ENCODE measurements at regions not wholly inside any gene's neighbourhood (a gene's known extent, or its start where the extent isn't known, plus 50 kb on each side); places are given as distances from the start of the nearest gene placed in this dataset.
"Not testable (repeated sequence)": the region's sequence is repeated elsewhere in the genome, so short reads cannot be mapped to it uniquely, and the experiment has no call there.

DNA sequence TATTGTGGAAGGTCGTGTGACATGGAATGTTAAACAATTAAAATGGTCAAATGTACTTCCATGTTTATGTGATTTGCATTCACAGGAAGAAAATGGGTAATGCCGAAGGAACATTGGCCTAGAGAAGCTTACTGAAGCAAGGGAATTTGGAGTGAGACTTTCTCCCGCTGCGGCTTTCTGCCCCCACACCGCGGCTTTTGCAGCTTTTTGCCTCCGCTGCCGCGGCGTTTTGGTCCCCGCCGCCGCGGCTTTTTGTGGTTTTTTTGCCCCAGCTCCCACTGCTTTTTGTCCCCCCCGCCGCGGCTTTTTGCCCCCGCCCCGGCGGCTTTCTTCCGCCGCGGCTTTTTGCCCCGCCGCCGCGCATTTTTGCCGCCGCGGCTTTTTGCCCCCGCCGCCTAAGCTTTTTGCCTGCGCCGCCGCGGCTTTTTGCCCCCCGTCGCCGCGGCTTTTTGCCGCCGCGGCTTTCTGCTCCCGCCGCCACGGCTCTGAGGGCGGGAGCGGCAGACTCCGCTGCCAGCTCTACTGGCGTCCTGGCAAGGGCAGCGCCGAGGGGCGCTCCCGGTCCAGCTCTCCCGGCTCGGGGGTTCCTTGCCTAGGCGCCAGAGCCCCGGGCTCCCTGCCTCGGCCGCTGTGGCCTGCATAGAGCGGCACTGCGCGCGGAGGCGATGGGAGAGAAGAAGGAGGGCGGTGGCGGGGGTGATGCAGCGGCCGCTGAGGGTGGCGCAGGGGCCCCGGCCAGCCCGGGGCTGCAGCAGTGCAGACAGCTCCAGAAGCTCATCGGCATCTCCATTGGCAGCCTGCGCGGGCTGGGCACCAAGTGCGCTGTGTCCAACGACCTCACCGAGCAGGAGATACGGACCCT, 134.3 kb upstream of the ERV3-1 start:
- TF ChIP-seq, protein P1, sequence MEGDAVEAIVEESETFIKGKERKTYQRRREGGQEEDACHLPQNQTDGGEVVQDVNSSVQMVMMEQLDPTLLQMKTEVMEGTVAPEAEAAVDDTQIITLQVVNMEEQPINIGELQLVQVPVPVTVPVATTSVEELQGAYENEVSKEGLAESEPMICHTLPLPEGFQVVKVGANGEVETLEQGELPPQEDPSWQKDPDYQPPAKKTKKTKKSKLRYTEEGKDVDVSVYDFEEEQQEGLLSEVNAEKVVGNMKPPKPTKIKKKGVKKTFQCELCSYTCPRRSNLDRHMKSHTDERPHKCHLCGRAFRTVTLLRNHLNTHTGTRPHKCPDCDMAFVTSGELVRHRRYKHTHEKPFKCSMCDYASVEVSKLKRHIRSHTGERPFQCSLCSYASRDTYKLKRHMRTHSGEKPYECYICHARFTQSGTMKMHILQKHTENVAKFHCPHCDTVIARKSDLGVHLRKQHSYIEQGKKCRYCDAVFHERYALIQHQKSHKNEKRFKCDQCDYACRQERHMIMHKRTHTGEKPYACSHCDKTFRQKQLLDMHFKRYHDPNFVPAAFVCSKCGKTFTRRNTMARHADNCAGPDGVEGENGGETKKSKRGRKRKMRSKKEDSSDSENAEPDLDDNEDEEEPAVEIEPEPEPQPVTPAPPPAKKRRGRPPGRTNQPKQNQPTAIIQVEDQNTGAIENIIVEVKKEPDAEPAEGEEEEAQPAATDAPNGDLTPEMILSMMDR (IDR thresholded peaks at IDR 0.05), result not testable (repeated sequence)
- TF ChIP-seq, protein P2, sequence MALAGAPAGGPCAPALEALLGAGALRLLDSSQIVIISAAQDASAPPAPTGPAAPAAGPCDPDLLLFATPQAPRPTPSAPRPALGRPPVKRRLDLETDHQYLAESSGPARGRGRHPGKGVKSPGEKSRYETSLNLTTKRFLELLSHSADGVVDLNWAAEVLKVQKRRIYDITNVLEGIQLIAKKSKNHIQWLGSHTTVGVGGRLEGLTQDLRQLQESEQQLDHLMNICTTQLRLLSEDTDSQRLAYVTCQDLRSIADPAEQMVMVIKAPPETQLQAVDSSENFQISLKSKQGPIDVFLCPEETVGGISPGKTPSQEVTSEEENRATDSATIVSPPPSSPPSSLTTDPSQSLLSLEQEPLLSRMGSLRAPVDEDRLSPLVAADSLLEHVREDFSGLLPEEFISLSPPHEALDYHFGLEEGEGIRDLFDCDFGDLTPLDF (CRISPR knock-in tag; IDR thresholded peaks at IDR 0.05), result not testable (repeated sequence)
- not testable (repeated sequence) for TF ChIP-seq ZNF512 (CRISPR knock-in tag; IDR thresholded peaks at IDR 0.05; ENCODE audit: borderline replicate concordance); RORB (CRISPR knock-in tag; IDR thresholded peaks at IDR 0.05); ELF4 (CRISPR knock-in tag; IDR thresholded peaks at IDR 0.05; ENCODE audit: low read depth); CREM (CRISPR knock-in tag; IDR thresholded peaks at IDR 0.05); USF2 (CRISPR knock-in tag; IDR thresholded peaks at IDR 0.05); FOXJ3 (CRISPR knock-in tag; IDR thresholded peaks at IDR 0.05; ENCODE audit: borderline replicate concordance); FOXP1 (CRISPR knock-in tag; IDR thresholded peaks at IDR 0.05; ENCODE audit: borderline replicate concordance)
- TF ChIP-seq, protein P3, sequence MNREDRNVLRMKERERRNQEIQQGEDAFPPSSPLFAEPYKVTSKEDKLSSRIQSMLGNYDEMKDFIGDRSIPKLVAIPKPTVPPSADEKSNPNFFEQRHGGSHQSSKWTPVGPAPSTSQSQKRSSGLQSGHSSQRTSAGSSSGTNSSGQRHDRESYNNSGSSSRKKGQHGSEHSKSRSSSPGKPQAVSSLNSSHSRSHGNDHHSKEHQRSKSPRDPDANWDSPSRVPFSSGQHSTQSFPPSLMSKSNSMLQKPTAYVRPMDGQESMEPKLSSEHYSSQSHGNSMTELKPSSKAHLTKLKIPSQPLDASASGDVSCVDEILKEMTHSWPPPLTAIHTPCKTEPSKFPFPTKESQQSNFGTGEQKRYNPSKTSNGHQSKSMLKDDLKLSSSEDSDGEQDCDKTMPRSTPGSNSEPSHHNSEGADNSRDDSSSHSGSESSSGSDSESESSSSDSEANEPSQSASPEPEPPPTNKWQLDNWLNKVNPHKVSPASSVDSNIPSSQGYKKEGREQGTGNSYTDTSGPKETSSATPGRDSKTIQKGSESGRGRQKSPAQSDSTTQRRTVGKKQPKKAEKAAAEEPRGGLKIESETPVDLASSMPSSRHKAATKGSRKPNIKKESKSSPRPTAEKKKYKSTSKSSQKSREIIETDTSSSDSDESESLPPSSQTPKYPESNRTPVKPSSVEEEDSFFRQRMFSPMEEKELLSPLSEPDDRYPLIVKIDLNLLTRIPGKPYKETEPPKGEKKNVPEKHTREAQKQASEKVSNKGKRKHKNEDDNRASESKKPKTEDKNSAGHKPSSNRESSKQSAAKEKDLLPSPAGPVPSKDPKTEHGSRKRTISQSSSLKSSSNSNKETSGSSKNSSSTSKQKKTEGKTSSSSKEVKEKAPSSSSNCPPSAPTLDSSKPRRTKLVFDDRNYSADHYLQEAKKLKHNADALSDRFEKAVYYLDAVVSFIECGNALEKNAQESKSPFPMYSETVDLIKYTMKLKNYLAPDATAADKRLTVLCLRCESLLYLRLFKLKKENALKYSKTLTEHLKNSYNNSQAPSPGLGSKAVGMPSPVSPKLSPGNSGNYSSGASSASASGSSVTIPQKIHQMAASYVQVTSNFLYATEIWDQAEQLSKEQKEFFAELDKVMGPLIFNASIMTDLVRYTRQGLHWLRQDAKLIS (CRISPR knock-in tag; IDR thresholded peaks at IDR 0.05; ENCODE audit: borderline replicate concordance), result not testable (repeated sequence)
- TF ChIP-seq, protein P4, sequence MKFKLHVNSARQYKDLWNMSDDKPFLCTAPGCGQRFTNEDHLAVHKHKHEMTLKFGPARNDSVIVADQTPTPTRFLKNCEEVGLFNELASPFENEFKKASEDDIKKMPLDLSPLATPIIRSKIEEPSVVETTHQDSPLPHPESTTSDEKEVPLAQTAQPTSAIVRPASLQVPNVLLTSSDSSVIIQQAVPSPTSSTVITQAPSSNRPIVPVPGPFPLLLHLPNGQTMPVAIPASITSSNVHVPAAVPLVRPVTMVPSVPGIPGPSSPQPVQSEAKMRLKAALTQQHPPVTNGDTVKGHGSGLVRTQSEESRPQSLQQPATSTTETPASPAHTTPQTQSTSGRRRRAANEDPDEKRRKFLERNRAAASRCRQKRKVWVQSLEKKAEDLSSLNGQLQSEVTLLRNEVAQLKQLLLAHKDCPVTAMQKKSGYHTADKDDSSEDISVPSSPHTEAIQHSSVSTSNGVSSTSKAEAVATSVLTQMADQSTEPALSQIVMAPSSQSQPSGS (CRISPR knock-in tag; IDR thresholded peaks at IDR 0.05; ENCODE audit: borderline replicate concordance, low read depth), result not testable (repeated sequence)
- TF ChIP-seq, protein P5, sequence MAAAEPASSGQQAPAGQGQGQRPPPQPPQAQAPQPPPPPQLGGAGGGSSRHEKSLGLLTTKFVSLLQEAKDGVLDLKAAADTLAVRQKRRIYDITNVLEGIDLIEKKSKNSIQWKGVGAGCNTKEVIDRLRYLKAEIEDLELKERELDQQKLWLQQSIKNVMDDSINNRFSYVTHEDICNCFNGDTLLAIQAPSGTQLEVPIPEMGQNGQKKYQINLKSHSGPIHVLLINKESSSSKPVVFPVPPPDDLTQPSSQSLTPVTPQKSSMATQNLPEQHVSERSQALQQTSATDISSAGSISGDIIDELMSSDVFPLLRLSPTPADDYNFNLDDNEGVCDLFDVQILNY (CRISPR knock-in tag; IDR thresholded peaks at IDR 0.05), result not testable (repeated sequence)
- TF ChIP-seq, protein P6, sequence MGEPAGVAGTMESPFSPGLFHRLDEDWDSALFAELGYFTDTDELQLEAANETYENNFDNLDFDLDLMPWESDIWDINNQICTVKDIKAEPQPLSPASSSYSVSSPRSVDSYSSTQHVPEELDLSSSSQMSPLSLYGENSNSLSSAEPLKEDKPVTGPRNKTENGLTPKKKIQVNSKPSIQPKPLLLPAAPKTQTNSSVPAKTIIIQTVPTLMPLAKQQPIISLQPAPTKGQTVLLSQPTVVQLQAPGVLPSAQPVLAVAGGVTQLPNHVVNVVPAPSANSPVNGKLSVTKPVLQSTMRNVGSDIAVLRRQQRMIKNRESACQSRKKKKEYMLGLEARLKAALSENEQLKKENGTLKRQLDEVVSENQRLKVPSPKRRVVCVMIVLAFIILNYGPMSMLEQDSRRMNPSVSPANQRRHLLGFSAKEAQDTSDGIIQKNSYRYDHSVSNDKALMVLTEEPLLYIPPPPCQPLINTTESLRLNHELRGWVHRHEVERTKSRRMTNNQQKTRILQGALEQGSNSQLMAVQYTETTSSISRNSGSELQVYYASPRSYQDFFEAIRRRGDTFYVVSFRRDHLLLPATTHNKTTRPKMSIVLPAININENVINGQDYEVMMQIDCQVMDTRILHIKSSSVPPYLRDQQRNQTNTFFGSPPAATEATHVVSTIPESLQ (CRISPR knock-in tag; IDR thresholded peaks at IDR 0.05), result not testable (repeated sequence)

All from WTC11 (cell line).